ENCODE measurements at regions not wholly inside any gene's neighbourhood (a gene's known extent, or its start where the extent isn't known, plus 50 kb on each side); places are given as distances from the start of the nearest gene placed in this dataset.
"Not testable (repeated sequence)": the region's sequence is repeated elsewhere in the genome, so short reads cannot be mapped to it uniquely, and the experiment has no call there.

DNA sequence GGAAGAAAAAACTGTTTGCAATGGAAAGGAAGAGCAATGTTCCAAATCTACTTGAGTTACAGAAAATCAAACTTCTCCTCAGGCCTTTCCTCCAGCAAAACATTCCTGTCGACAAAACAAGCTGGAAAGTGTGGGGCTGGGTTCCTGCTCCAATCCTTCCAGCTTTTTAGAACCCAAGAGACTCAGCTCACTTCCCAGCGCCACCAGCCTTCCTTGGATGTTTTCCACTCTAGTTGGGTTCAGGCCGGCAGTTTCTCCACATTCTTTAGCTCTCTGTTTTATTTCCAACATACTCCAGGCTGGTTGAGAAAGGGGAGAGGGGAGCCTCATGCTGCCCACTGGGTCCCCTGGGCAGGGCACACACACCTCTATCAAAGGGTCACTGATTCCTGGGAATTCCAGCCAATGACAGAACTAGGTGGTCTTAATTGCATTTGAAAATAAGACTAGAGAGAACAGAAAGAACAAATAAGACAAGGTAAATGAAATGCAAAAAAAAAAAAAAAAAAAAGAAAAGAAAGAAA is 287.5 kb upstream of the FRG1 start:
- not testable (repeated sequence) for DNase-seq

DNA sequence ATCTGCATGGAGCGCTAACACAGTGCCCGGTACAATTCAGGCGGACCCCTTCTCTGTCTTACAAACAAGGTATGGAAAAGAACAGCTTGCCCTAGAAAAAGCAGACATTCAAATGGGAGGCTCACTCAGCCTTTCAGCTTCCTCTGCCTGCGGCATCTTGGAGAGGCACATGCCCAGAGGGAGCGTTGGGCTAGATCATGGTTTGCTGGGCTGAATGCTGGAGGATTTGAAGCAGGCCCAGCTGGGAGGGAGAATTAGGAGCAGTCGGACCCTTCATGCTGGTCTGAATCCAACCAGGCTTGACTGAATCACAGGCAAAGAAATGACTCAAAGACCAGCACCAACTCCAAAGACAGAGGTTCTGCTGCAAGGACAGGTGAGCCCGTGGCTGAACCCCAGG is 286.7 kb upstream of the FRG1 start:
- not testable (repeated sequence) for DNase-seq

DNA sequence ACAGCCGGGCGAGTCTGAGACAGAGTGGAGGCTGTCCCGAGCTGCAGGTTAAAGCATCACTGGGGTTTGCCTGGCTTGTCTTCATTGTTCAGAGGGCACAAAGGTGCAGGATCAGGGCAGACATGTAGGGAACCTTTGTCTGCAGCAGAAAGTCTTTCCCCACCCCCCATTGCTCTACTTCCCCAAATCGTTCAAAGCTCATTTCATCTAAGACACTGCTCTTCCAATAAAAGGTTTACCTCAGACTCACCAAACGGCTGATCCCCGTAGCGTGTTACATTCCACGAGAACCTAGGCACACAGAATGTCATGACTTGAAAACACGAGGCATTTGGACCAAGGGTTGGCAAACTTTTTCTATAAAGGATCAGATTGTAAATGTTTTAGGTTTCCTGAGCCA is 286.3 kb upstream of the FRG1 start:
- not testable (repeated sequence) for DNase-seq

DNA sequence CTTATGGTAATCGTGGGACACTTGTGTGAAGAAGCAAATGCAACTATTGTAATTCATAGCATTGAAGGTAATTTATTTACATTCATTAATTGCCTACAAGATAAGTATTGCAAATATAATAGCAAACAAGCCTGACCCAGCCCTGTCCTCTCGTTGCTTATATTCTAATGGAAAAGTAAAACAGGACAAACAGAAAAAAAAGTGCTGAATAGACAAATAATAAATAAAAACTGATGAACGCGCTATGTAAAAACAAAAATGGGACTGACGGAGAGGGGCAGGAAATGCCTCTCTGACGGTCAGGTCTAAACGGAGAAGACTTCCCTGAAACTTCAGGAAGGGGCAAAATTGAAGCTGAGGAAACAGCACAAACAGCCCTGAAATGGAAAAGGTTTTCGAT is 284.9 kb upstream of the FRG1 start:
- DNase-seq, result not testable (repeated sequence)

DNA sequence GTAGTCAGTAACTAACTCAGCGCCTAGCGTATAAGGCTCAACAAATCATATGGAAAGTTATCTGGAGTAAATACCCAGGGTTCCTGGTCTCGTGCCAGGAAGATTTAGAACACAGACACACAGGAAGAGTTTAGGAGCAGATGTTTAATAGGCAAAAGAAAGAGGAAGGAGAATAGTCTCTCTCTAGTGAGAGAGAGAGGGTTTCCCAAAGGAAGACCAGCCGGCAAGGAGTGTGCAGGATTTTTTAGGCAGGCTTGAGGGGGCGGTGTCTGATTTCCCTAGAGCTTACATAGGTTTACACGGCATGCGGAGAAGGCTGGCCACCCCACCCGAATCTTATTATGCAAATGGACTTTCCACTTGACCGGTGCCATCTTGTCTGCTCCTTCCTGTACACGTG is 284.0 kb upstream of the FRG1 start:
- DNase-seq, result no peak

DNA sequence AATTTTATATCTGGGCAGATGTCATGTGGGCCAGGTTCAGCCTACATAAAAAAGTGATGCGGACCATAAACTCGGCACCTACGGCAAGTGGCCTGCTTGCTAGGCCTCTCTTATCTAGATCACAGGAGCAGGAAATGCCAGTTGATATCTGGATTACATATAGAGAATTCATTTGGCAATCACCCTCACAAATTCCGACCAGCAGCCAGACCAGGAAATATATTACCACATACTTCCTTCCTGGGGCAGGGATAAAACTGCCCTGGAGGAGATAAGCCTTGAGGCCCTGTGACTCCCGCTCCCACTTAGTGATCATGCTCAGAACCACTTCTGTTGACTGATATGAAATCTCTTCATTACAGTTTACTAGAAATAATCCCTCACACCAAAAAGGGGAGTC is 282.4 kb upstream of the FRG1 start:
- not testable (repeated sequence) for DNase-seq

DNA sequence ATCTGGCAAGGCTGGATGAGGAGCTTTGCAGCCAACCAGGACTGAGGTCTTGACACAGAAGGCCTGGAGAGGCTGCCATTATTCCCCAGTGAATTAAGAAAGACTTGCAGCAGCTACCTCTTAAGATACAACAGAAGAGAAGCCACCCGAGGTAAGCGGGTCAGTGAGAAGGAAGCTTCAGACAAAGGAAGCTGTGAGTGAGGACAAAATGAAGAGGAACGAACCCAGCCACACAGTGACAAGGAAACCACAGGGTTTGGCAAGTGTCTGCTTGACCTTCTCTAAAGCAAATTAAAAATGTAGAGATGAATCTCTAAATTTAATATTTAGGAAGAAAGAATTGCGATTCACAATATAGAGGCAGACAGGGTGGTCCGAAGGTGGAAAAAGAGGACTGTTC is 281.8 kb upstream of the FRG1 start:
- not testable (repeated sequence) for DNase-seq

DNA sequence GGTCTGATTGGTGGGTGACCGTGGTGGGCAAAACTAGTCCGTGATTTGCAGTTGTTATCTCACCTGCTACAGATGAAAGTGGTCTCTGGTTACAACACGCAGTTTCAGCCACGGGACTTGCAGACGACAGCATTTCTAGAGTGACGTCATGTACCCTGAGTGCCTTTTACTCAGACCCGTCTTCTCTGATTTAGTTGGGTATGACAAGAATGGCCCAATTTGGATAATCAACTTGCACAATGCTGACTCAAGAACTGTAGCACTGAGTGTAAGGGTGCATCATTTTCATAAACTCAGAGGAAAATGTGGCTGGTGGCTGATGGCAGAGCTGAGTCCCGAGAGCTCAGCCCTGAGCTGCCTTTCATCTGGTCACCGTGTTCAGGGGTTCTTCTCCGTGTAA is 281.4 kb upstream of the FRG1 start:
- no peak for DNase-seq

DNA sequence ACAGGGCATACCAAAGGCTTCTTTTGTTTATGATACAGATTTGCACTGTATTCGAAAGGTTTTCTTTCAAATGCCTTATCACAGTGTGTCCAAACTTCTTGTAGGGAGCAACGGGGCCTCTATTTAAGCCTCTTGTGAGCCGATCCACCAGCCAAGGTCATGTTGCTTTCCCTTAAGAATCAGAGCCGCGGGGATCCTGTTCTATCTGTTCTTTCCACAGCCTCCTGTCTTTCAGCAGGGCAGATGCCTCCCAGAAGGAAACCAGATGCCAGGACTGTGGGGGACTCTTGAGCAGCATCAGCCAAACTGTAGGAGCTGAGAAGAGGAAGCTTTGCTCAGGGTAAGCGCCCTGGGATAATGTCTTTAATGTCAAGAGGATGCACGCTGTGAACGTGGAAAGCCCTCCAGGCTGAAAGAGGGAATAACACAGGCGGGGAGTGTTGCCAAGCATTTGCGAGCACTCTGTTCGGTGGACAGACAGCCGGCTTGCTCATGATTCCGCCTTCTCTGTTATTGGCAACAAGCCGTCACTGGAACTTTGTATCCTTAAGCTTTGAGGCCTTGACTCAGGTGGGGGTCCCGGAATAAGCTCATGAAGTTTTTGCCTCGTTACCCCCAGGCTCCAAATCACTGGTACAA is 279.8 kb upstream of the FRG1 start:
- DNase-seq, result no peak

DNA sequence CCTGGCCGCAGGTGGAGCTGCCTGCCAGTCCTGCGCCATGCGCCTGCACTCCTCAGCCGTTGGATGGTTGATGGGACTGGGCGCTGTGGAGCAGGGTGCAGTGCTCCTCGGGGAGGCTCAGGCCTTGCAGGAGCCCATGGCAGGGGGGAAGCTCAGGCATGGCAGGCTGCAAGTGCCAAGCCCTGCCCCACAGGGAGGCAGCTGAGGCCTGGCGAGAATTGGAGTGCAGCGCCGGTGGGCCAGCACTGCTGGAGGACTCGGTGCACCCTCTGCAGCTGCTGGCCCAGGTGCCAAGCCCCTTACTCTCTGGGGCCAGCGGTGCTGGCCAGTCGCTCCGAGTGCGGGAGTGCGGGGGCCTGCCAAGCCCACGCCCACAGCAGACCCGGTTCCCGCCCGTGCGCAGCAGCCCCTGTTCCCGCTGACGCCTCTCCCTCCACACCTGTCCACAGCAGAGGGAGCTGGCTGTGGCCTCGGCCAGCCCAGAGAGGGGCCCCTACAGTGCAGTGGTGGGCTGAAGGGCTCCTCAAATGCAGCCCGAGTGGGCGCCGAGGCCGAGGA is 275.9 kb upstream of the FRG1 start:
- no peak for DNase-seq

DNA sequence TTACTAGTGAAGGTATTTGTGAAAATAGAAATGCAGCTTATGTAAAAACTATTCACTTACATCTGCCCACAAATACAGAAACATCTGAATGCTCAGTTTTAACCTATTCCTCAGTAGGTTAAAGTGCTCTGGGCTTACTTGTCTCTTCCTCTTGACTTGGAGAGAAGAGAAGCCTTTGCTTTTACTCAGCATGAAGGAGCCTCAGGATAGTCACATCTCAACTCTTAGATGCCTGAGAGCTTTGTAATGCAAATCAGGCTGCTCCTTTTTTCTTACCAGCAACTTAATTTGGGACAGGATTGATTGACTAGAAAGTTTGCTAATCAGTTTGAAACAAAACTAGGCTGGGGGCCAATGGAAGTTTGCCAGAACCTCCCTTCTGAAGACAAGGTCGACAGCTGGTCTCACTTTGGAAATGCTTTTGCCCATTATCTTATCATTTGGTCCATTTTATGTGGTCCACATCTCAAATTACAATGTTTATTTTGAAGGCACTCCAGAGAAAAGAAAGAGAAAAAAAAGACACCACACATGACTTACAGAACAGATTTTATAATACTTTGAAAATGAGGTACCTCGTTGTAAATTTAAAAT is 274.9 kb upstream of the FRG1 start:
- not testable (repeated sequence) for DNase-seq

DNA sequence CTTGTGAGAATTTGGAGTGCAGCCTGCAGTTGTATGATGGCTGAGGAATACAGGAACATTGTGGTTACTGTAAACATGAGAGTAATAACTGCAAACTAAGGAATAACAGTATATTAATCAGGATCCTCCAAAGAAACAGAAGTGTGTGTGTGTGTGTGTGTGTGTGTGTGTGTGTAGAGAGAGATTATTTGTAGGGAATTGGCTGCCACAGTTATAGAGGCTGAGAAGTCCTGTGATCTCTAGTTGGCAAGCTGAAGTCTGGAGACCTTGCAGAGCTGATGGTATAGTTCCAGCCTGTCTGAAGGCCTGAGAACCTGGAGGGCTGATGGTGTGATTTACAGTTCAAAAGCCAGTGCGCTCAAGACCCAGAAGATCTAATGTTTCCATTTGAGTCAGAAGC is 273.3 kb upstream of the FRG1 start:
- DNase-seq, result not testable (repeated sequence)

DNA sequence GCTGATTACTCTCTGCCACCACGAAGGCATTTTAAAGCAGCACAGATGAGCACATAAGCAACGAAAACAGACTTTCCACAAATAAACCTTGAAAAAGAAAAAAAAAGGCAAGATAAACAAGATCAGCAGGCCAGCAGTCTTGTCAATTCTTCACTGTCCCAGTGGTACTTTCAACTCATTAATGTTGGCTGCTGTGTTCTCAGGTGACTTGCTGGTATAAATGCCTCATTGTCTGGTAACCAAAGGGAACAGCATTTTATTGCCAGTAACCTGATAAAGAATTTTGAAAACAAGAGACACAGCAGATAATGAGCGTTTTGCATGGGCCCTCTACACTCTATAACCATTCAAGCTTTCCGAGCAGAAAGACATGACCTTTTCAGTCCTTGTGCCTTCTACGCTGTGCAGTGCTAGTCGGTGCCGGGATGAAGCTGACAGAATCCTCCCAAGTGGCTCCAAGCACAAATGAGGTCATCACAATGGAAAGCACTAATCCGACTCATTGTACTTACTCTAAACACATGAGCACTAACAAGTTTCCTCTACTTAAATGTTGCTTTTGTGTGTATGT is 242.9 kb upstream of the FRG1 start:
- DNase-seq, result not testable (repeated sequence)

DNA sequence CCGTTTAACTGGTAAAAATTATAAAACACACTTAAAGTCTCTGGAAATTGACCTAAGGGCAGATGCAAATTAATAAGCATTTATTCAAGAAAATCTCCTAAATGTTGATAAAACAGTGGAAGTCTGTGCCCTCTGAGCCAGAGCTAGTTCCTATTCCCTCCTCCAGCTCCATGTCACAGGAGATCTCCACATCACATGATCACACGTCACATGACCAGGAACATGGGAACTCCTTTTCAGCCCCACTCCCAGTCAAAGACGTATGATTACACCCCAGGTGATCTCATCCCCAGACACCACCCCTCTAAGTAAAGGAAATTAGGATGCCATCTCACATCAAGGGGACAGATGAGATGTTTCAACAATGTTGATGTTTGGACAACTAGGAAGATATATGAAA is 237.7 kb upstream of the FRG1 start:
- DNase-seq, result not testable (repeated sequence)

DNA sequence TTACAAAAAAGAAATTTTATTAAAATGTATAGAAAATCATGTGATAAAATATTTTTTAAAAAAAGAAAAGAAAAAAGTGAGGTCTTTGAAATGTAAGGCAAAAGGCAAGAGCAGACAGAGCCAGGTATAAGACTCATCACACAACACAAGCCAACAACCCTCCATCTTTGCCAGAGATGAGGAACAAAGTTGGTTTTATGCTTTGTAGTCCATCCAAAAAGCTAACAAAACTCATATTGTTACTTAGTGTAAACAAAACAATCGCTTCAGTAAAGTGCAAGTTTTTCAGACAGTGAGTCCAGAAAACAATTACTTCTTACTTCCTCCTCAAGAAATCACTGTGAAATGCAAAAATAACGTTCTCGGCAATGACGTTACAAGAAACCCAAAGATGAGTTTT is 233.9 kb upstream of the FRG1 start:
- DNase-seq, result not testable (repeated sequence)

DNA sequence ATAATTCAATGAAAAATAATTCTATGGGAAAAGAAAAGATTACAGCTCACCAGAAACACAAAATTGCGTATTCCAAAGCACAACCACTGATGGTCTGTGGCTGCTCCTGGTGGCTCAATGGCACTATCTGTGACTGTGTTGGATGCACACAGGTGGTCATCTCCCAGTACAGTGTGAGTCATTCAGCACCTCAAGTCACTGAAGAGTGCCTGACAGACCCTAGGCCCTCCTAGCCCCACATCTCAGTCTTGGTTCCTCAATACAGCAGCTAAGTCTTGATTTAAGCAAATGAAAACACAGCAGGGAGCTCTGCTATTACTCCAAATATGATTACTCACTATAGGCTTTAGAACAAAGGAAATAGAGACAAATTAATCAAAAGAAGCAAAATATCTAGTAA is 233.4 kb upstream of the FRG1 start:
- DNase-seq, result not testable (repeated sequence)

DNA sequence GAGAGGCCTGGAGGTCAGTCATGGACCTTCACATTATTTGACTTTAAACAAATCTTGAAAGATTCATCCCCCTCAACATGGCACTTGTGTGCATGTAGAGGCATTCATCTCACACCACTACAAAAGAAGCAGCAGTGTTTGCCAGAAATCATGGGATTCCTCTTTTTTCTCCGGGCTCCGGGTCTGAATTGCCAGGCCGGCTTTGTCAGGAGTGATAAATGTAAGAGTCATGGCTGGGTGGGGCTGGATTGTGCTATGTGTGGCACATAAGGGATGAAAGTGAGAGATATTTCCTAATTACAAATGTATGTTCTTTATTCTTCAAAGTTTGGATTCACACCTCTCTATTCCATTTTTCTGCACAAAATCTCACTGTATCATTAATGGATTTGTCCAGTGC is 228.7 kb upstream of the FRG1 start:
- not testable (repeated sequence) for DNase-seq

DNA sequence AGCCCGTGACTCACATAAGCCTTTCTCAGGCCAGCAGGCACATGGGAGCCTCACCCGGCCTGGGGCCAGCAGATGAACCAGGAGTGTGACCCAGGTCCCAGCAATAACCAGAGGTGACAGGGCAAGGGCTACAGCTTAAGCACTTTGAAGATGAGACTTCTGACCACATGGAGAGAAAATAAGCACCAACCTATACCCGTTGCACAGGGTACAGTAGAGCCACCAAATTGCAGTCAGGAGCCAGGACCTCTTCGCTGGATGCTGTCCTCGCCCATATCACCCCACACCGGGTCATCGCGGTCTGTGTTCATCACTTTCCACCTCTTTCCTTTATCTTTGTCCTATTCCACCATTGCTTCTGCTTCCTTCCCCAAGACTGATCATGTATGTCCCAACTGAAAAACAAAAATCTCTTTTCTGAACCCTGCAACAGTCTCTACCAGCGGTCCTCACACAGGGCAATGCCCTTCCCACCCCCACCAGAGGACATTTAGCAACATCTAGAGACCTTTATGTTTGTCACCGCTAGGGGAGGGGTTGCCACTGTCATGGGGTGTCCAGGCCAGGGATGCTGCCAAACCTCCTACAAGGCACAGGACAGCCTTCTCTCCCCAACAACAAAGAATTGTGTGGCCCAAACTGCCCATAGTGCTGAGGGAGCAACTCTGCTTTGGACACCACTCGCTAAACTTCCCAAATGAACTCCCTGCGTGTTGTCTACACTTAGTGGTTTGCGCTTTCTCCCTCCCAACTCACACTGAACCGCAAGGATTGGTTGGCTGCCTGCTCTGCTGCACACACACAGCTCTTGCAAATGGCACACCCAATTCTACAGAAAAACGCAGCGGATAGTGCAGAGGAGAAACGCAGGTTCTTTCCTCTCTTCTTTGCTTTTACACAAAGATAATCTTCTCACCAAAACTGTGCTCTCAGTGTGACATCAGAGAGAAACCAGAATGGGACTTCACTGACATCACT is 219.4 kb upstream of the FRG1 start:
- DNase-seq, result not testable (repeated sequence)

DNA sequence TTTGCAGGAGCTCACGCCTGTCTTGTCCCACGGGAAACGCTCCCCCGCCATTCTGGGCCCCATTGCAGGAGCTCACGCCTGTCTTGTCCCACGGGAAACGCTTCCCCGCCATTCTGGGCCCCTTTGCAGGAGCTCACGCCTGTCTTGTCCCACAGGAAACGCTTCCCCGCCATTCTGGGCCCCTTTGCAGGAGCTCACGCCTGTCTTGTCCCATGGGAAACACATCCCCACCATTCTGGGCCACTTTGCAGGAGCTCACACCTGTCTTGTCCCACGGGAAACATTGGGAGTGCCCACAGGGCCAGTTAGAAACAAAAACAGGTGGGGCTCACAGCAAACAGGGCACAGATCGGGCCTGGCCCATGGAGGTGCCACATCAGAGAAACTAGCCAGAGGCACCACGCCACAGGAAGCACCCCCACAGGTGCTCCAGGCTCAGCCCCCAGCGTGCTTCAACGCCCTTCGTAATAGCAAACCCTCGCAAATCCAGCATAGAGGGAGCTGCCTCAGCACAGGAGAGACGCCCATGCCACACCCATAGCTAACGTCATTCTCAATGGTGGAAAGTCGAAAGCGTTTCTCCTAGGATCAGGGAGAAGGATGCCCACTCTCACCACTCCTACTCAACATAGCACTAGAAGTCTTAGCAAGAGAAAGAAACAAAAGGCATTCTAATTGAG is 218.2 kb upstream of the FRG1 start:
- peak in 1 of 3 experiments; percentile 4 for DNase-seq

DNA sequence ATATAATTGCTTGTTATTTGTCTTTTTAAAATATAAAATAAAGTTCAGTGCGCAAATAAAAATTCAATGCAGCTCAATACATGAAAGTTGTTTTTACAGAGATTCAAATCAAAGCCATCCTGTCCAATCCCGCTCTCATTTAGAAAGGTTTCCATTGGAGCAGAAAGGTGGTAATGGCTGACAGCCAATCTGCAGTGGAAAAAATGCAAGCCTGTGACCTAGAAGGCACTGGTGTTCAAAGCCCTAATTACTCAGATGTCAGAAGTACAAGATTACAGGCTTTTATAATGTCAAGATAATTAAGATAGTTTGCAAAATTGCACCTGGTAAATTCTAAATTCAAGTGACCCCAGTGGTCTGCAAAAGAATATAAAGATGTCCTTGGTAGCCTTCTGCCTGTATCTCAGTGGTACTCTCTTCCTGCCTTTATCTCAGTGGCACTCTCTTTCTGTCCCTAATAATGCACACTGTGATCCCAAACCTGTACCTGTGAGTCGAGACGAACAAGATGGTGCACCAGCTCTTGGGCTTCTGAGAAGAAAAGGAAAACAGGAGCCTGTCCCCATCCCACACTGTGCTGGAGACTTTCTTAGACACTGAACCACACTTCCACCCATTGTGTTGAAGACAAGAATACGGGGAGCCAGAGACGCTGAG is 212.6 kb upstream of the FRG1 start:
- not testable (repeated sequence) for DNase-seq

DNA sequence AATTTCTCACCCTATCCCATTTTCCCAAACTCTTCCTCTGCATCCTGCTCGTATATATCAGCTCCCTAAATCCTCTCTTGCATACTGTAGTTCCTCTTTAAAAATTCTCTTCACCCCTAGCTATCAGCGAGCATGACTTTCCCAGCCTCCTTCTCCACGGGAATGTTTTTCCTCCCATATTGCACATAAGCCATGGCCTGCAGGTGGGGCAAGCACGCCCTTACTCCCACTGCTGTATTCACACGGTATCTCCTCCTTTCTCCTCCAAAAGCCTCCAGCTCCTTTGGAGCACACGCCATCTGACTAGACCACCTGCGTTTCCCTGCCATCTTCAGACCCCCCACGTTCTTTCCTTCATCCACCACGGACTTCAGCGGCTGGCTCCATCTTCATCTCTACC is 208.7 kb upstream of the FRG1 start:
- not testable (repeated sequence) for DNase-seq

DNA sequence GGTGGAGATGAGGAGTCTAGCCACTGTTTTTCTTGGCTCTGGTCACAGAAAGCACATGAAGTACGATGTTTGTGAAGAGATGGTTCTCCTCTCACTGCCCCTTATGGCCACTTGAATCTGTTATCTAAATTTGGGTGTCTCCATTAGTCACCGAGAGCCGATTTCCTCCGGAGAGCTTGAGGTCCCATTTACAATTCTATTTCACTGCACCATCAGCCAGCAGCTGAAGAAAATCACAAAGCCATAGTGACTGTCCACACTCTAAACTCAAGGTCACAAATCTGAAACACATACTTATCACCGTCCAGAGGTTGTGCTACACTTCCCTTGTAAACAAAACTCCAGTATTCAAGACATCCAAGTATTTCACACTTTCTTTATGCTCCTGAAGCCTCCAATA is 207.2 kb upstream of the FRG1 start:
- DNase-seq, result not testable (repeated sequence)
